T-helper 1 cell treated with Interleukin-12 subunit alpha and Interleukin-12 subunit beta and Interleukin-4 antibody, amounts not matched to agents 30 ng/mL and 1 ng/mL, for 36 hours (primary cell): ENCODE measurements at regions not wholly inside any gene's neighbourhood (a gene's known extent, or its start where the extent isn't known, plus 50 kb on each side); places are given as distances from the start of the nearest gene placed in this dataset.
"Not testable (repeated sequence)": the region's sequence is repeated elsewhere in the genome, so short reads cannot be mapped to it uniquely, and the experiment has no call there.

ENCODE experiments used
- intact Hi-C: fragments of 100-400 bp; cut with micrococcal nuclease; formaldehyde crosslinking; loops from one replicate; pipeline ENCODE4 v1.15.1; 2024

- intact Hi-C loops, result not testable (repeated sequence)
These were observed 115.3 kb downstream of the IGLL1 start for GRCh38 chr22:23464796-23465195.

- intact Hi-C loops, result not testable (repeated sequence)
These were observed 119.5 kb downstream of the IGLL1 start for GRCh38 chr22:23460517-23461031.

GRCh38 chr22:23459645-23460516 lies 120.2 kb downstream of the IGLL1 start:
- intact Hi-C loops, result not testable (repeated sequence)

- intact Hi-C loops, result no loop called here
These were observed 121.2 kb downstream of the IGLL1 start for GRCh38 chr22:23458663-23459541.

GRCh38 chr22:23457380-23457985 lies 122.6 kb downstream of the IGLL1 start:
- intact Hi-C loops, result no loop called here

GRCh38 chr22:23456666-23457379 lies 123.3 kb downstream of the IGLL1 start:
- intact Hi-C loops, result not testable (repeated sequence)

GRCh38 chr22:23454345-23454744 lies 125.7 kb downstream of the IGLL1 start:
- intact Hi-C loops, result not testable (repeated sequence)

GRCh38 chr22:23453277-23453676 lies 126.8 kb downstream of the IGLL1 start:
- intact Hi-C loops, result no loop called here

- intact Hi-C loops, result no loop called here
These were observed 127.7 kb downstream of the IGLL1 start for GRCh38 chr22:23452231-23453010.

- intact Hi-C loops, result not testable (repeated sequence)
These were observed 128.4 kb downstream of the IGLL1 start for GRCh38 chr22:23451452-23452230.

- intact Hi-C loops, result not testable (repeated sequence)
These were observed 129.3 kb downstream of the IGLL1 start for GRCh38 chr22:23450821-23451220.

- intact Hi-C loops, result no loop called here
These were observed 129.7 kb downstream of the IGLL1 start for GRCh38 chr22:23450434-23450795.

GRCh38 chr22:23449748-23450433 lies 130.2 kb downstream of the IGLL1 start:
- intact Hi-C loops, result not testable (repeated sequence)

GRCh38 chr22:23448499-23449288 lies 131.4 kb downstream of the IGLL1 start:
- intact Hi-C loops, result not testable (repeated sequence)

GRCh38 chr22:23446796-23447350 lies 133.2 kb downstream of the IGLL1 start:
- intact Hi-C loops, result no loop called here

- intact Hi-C loops, result not testable (repeated sequence)
These were observed 133.9 kb downstream of the IGLL1 start for GRCh38 chr22:23446194-23446593.

GRCh38 chr22:23443905-23444304 lies 136.2 kb downstream of the IGLL1 start:
- intact Hi-C loops, result not testable (repeated sequence)

- intact Hi-C loops, result not testable (repeated sequence)
These were observed 140.5 kb downstream of the IGLL1 start for GRCh38 chr22:23439581-23439980.
